K562 (cell line): ENCODE measurements at regions not wholly inside any gene's neighbourhood (a gene's known extent, or its start where the extent isn't known, plus 50 kb on each side); places are given as distances from the start of the nearest gene placed in this dataset.

Source experiments
- ATAC-seq: fragments of 200-7000 bp; cut with Tn5 transposase; 3 replicates; pipeline ENCODE4 v1.9.1; 2020; ENCODE audit warnings: moderate library complexity
- BruUV-seq: library from RNA; stranded (reverse); fragments of 400-500 nt; replicated peaks from 2 replicates; lab custom pipeline; 2021; lab: Mats Ljungman, UMichigan
- CTCF ChIA-PET: fragments of 300-600 bp; formaldehyde crosslinking; extraction: SDS; loops from one replicate; lab custom pipeline; 2021; ENCODE audit warnings: low intra/inter-chr PET ratio; lab: Yijun Ruan, JAX
- POLR2A ChIA-PET: fragments of 300-600, 350-650 bp; sonication (Branson Sonifier 250); formaldehyde crosslinking; extraction: SDS; loops from one replicate; lab custom pipeline; 2021; ENCODE audit warnings: antibody characterized with exemption, inconsistent platforms; lab: Yijun Ruan, JAX
- DNase-seq, 4 experiments: peaks; one replicate each; pipeline versions ENCODE4 v3.0.0 to v3.0.0-alpha.2; 2011 to 2018; ENCODE audit warnings: low spot score in 3 of 4, mixed read lengths in 3 of 4; ENCODE audit errors: extremely low read depth in 1 of 4
- FAIRE-seq: peaks from 2 replicates; lab custom pipeline; 2011; peaks lifted over from hg19 to GRCh38; lab: Jason Lieb, UNC
- H2AFZ ChIP-seq: 2 replicates; pipeline ENCODE4 v1.6.0; 2011; ENCODE audit warnings: low read depth, low read length, control low read depth, inconsistent platforms
- H3K27ac ChIP-seq: fragments of 200-600 bp; 3 replicates; pipeline ENCODE4 v1.8.0; 2011; ENCODE audit warnings: low read depth, mild to moderate bottlenecking, control low read depth, inconsistent platforms, low read length, moderate library complexity, mixed read lengths; ENCODE audit errors: extremely low read depth
- H3K27me3 ChIP-seq, 2 experiments: fragments of 300-600 bp in 1 of 2; 2 replicates in 1 of 2; 3 replicates in 1 of 2; pipeline versions ENCODE4 v1.6.0 to v1.8.0; 2011; ENCODE audit warnings: inconsistent platforms in 2 of 2, low read length in 2 of 2, mild to moderate bottlenecking in 1 of 2, mixed read lengths in 1 of 2, moderate library complexity in 1 of 2; ENCODE audit not compliant: control insufficient read depth in 2 of 2, insufficient read depth in 2 of 2
- H3K36me3 ChIP-seq: fragments of 300-600 bp; 3 replicates; pipeline ENCODE4 v1.8.0; 2011; ENCODE audit warnings: mild to moderate bottlenecking, low read length, inconsistent platforms; ENCODE audit not compliant: control insufficient read depth, insufficient read depth
- H3K4me1 ChIP-seq, 2 experiments: fragments of 200-600 bp in 1 of 2; replicated peaks in 1 of 2; 2 replicates in 1 of 2; 3 replicates in 1 of 2; pipeline versions ENCODE4 v1.5.1 to v1.8.0; 2011; ENCODE audit warnings: inconsistent platforms in 2 of 2, low read length in 2 of 2, mild to moderate bottlenecking in 1 of 2, mixed read lengths in 1 of 2, moderate library complexity in 1 of 2; ENCODE audit not compliant: control insufficient read depth in 2 of 2, insufficient read depth in 2 of 2
- H3K4me2 ChIP-seq: 2 replicates; pipeline ENCODE4 v1.6.1; 2011; ENCODE audit warnings: low read length, control low read depth, inconsistent platforms, mixed read lengths; ENCODE audit not compliant: insufficient read depth
- H3K4me3 ChIP-seq: fragments of 200-600 bp; sonication (generic), shearing (Covaris generic); 2 replicates; pipeline ENCODE4 v1.5.1; 2016; ENCODE audit warnings: control low read depth, inconsistent platforms
- H3K79me2 ChIP-seq: fragments of 200-600 bp; 3 replicates; pipeline ENCODE4 v1.8.0; 2011; ENCODE audit warnings: low read length, inconsistent platforms; ENCODE audit not compliant: control insufficient read depth, insufficient read depth
- H3K9ac ChIP-seq, 2 experiments: 2 replicates each; pipeline versions ENCODE4 v1.6.0 to v1.6.1; 2011; ENCODE audit warnings: low read depth in 2 of 2, low read length in 2 of 2, control low read depth in 1 of 2, inconsistent platforms in 1 of 2, mild to moderate bottlenecking in 1 of 2, mixed read lengths in 1 of 2; ENCODE audit not compliant: insufficient read depth in 1 of 2
- H3K9me1 ChIP-seq: one replicate; pipeline ENCODE4 v1.6.0; 2011; ENCODE audit warnings: inconsistent platforms, mild to moderate bottlenecking, low read length, moderate library complexity; ENCODE audit not compliant: control insufficient read depth, insufficient read depth
- H3K9me3 ChIP-seq: replicated peaks from 2 replicates; pipeline ENCODE4 v1.5.1; 2011; ENCODE audit warnings: low read depth, low read length, inconsistent platforms; ENCODE audit not compliant: control insufficient read depth, insufficient read depth
- H4K20me1 ChIP-seq: replicated peaks from 2 replicates; pipeline ENCODE4 v1.6.1; 2011; ENCODE audit warnings: low read length, inconsistent platforms, mixed read lengths; ENCODE audit not compliant: control insufficient read depth, insufficient read depth
- BCOR ChIP-seq: fragments of 450-650 bp; IDR thresholded peaks from 2 replicates; pipeline ENCODE4 v1.6.1; 2016
- BMI1 ChIP-seq: fragments of 150-350 bp; IDR thresholded peaks from 2 replicates; pipeline ENCODE4 v1.6.1; 2014; ENCODE audit warnings: low read length
- FOXA1 ChIP-seq: fragments of 450-650 bp; IDR thresholded peaks from 2 replicates; pipeline ENCODE4 v1.6.1; 2016; ENCODE audit warnings: mild to moderate bottlenecking, borderline replicate concordance
- HNRNPH1 ChIP-seq: fragments of 200-400 bp; formaldehyde crosslinking; optimal IDR thresholded peaks from 2 replicates; pipeline ENCODE3; 2017; ENCODE audit warnings: low read depth, mild to moderate bottlenecking, low read length, moderate library complexity
- HNRNPLL ChIP-seq: fragments of 200-400 bp; formaldehyde crosslinking; IDR thresholded peaks from 2 replicates; pipeline ENCODE4 v1.6.1; 2017; ENCODE audit warnings: low read length, low read depth, mild to moderate bottlenecking; ENCODE audit not compliant: poor library complexity, severe bottlenecking
- ILK ChIP-seq: fragments of 450-650 bp; IDR thresholded peaks from 2 replicates; pipeline ENCODE4 v1.6.1; 2016; ENCODE audit warnings: missing genetic modification characterization, low read depth, mild to moderate bottlenecking, missing compliant biosample characterization, moderate library complexity, borderline replicate concordance
- KDM4B ChIP-seq, 2 experiments: fragments of 450-650 bp in 1 of 2; sonication (generic) in 1 of 2; IDR thresholded peaks; 2 replicates each; pipeline ENCODE4 v1.6.1; 2016 to 2017; ENCODE audit warnings: borderline replicate concordance in 2 of 2, antibody characterized with exemption in 1 of 2, low read depth in 1 of 2, mild to moderate bottlenecking in 1 of 2
- NR3C1 ChIP-seq: sonication (generic); formaldehyde crosslinking; IDR thresholded peaks from 2 replicates; pipeline ENCODE4 v1.8.1; 2022; ENCODE audit warnings: missing genetic modification reagents
- PHF21A ChIP-seq: fragments of 450-650 bp; IDR thresholded peaks from 2 replicates; pipeline ENCODE4 v1.6.1; 2017; ENCODE audit warnings: low read depth, borderline replicate concordance
- POLR2H ChIP-seq: IDR thresholded peaks from 2 replicates; pipeline ENCODE4 v1.6.1; 2016; ENCODE audit warnings: missing genetic modification characterization, low read depth, mild to moderate bottlenecking, control low read depth, missing compliant biosample characterization, moderate library complexity
- RAD21 ChIP-seq, 2 experiments: fragments of 250-450 bp in 1 of 2; fragments of 450-650 bp in 1 of 2; sonication (Bioruptor Pico) in 1 of 2; formaldehyde crosslinking in 1 of 2; IDR thresholded peaks in 1 of 2; conservative IDR thresholded peaks in 1 of 2; 2 replicates each; pipeline versions ENCODE4 v1.4.0 to v1.8.0; 2020 to 2022; ENCODE audit warnings: mild to moderate bottlenecking in 2 of 2, moderate library complexity in 1 of 2
- U2AF2 ChIP-seq: fragments of 200-400 bp; formaldehyde crosslinking; optimal IDR thresholded peaks from 2 replicates; pipeline ENCODE3; 2017; ENCODE audit warnings: low read depth, mild to moderate bottlenecking, low read length
- UBTF ChIP-seq, 2 experiments: IDR thresholded peaks; 2 replicates each; pipeline ENCODE4 v1.6.1; 2012; ENCODE audit warnings: improper control_type of control experiment in 2 of 2, low read depth in 2 of 2, low read length in 2 of 2, borderline replicate concordance in 1 of 2
- XRCC5 ChIP-seq: fragments of 200-400 bp; formaldehyde crosslinking; IDR thresholded peaks from 2 replicates; pipeline ENCODE4 v1.6.1; 2017; ENCODE audit warnings: low read depth, mild to moderate bottlenecking, low read length
- ZBED1 ChIP-seq: IDR thresholded peaks from 2 replicates; pipeline ENCODE4 v1.6.1; 2014
- ZNF785 ChIP-seq: fragments of 250-450 bp; sonication (Bioruptor Pico); IDR thresholded peaks from 2 replicates; pipeline ENCODE4 v1.4.0; 2020; ENCODE audit warnings: mild to moderate bottlenecking
- WGBS: fragments of 100-300 bp; shearing (Covaris generic); methylation state at CpG from one replicate; pipeline ENCODE4 v1.1.6; 2016; ENCODE audit warnings: low coverage, mixed read lengths; ENCODE audit not compliant: insufficient coverage; ENCODE audit errors: missing lambda C conversion rate; 5-methylcytosine and 5-hydroxymethylcytosine counted together
- in situ Hi-C: fragments of 300-500 bp; cut with MboI; formaldehyde crosslinking; loops from 4 replicates; pipeline ENCODE4 v1.15.0; 2018; ENCODE audit warnings: inconsistent platforms, mixed read lengths
- intact Hi-C: fragments of 100-400 bp; cut with micrococcal nuclease; formaldehyde crosslinking; loops from 2 replicates; pipeline ENCODE4 v1.14.2; 2022
- TF ChIP-seq, protein P1 (sequence below): fragments of 450-650 bp; IDR thresholded peaks from 2 replicates; pipeline ENCODE4 v1.6.1; 2016; ENCODE audit warnings: borderline replicate concordance
- TF ChIP-seq, protein P2 (sequence below): fragments of 450-650 bp; IDR thresholded peaks from one replicate; pipeline ENCODE4 v1.6.1; 2018; ENCODE audit warnings: mild to moderate bottlenecking, moderate library complexity; ENCODE audit not compliant: partially characterized antibody

GRCh38 chr19:31500197-31500830 is 151.1 kb upstream of the TSHZ3 start:
- H3K9me3 ChIP-seq, result no peaks in the 10 kb centered on the region
- H3K27me3 ChIP-seq, result no peaks in the 10 kb centered on the region; a peak in 1 of 5 replicates
- no peaks in the 10 kb centered on the region for H3K9me1 ChIP-seq
- no peaks in the 10 kb centered on the region for H3K36me3 ChIP-seq
- ChIA-PET POLR2A (no interaction called here), CTCF (no interaction called here)
- no peak overlapping the region for H3K9ac ChIP-seq
- H2AFZ ChIP-seq, result no peak overlapping the region
- no peaks in the 10 kb centered on the region for H3K79me2 ChIP-seq
- FAIRE-seq (no peak), ATAC-seq (no peak), DNase-seq (no peak)
- H3K4me2 ChIP-seq, result no peak overlapping the region
- no peaks in the 10 kb centered on the region for H3K4me1 ChIP-seq
- H3K27ac ChIP-seq, result no peak overlapping the region
- intact Hi-C loops, result no loop called here
- WGBS, result 0% methylated on average over 7 of the region's 8 CpGs
- no peak overlapping the region for H3K4me3 ChIP-seq
- no peaks in the 10 kb centered on the region for H4K20me1 ChIP-seq
- no TSS peak for BruUV-seq
- in situ Hi-C loops, result no loop called here
- TF ChIP-seq U2AF2, result no peak
- TF ChIP-seq FOXA1, result no peak
- no peak for TF ChIP-seq ZNF785
- no peak for TF ChIP-seq UBTF (IDR thresholded peaks at IDR 0.05; ENCODE audit: borderline replicate concordance in 1 of 2, low read depth in 2 of 2, low read length in 2 of 2)
- TF ChIP-seq, protein P1, sequence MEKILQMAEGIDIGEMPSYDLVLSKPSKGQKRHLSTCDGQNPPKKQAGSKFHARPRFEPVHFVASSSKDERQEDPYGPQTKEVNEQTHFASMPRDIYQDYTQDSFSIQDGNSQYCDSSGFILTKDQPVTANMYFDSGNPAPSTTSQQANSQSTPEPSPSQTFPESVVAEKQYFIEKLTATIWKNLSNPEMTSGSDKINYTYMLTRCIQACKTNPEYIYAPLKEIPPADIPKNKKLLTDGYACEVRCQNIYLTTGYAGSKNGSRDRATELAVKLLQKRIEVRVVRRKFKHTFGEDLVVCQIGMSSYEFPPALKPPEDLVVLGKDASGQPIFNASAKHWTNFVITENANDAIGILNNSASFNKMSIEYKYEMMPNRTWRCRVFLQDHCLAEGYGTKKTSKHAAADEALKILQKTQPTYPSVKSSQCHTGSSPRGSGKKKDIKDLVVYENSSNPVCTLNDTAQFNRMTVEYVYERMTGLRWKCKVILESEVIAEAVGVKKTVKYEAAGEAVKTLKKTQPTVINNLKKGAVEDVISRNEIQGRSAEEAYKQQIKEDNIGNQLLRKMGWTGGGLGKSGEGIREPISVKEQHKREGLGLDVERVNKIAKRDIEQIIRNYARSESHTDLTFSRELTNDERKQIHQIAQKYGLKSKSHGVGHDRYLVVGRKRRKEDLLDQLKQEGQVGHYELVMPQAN, result no peak
- no peak for TF ChIP-seq HNRNPLL
- TF ChIP-seq BCOR, result no peak
- TF ChIP-seq PHF21A, result no peak
- no peak for TF ChIP-seq POLR2H
- TF ChIP-seq RAD21 (CRISPR knock-in tag; conservative IDR thresholded peaks at IDR 0.05 in 1 of 2, IDR thresholded peaks at IDR 0.05 in 1 of 2), result no peak
- TF ChIP-seq ZBED1, result no peak
- no peak for TF ChIP-seq HNRNPH1
- TF ChIP-seq, protein P2, sequence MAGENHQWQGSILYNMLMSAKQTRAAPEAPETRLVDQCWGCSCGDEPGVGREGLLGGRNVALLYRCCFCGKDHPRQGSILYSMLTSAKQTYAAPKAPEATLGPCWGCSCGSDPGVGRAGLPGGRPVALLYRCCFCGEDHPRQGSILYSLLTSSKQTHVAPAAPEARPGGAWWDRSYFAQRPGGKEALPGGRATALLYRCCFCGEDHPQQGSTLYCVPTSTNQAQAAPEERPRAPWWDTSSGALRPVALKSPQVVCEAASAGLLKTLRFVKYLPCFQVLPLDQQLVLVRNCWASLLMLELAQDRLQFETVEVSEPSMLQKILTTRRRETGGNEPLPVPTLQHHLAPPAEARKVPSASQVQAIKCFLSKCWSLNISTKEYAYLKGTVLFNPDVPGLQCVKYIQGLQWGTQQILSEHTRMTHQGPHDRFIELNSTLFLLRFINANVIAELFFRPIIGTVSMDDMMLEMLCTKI, result no peak
- TF ChIP-seq XRCC5, result no peak
- TF ChIP-seq BMI1, result no peak
- no peak for TF ChIP-seq NR3C1 (CRISPR knock-in tag)
- TF ChIP-seq ILK, result no peak
- TF ChIP-seq KDM4B (IDR thresholded peaks at IDR 0.05; ENCODE audit: borderline replicate concordance in 2 of 2, low read depth in 1 of 2), result no peak
